ENCODE measurements at regions not wholly inside any gene's neighbourhood (a gene's known extent, or its start where the extent isn't known, plus 50 kb on each side); places are given as distances from the start of the nearest gene placed in this dataset.

DNA sequence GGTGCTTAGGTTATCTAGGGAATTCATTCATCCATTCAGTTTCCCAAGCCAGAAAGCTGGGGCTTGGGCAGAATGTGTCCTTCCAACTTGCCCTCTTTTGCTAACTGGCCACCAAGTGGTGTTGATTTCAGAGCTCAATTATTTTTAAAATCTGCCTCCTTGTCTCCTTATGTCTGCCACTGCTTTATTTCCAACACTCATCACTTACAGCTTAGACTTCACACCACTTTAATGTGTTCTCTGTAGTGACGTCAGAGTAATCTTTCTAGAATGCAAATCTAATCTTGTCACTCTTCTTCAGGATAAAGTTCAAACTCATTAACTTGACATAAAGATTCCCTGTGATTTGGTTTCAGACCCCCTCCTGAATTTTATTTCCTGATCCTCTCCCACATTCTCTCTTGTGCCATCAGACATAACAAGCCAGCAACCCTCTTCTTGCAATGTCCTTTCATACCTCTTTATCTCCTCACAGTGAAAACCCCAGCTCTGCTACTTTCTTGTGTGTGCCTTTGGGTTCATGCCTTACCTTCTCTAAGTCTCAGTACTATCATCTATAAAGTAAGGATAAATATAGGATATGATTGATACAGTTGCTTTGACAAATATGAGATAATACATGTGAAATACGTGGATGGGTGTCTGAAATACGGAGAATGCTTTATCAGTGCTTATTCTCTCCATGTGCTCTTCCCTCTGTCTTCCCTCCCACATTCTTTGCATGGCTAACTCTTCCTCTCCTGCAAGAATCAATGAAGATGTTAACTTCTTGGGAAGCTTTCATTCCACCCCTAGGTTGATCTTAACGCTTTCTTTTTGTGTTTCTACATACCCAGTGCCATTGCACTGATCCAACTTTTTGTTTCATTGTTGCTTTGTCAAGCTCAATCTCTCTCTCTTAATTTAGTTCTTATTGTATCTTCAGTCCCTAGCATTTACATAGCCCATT is 522.7 kb upstream of the FZD8 start:
- no peak for TF ChIP-seq MYC (IDR thresholded peaks at IDR 0.05; ENCODE audit: low read depth, low read length)
- TF ChIP-seq MAX (IDR thresholded peaks at IDR 0.05; ENCODE audit: low read depth, low read length), result no peak
- TF ChIP-seq CTCF (IDR thresholded peaks at IDR 0.05; ENCODE audit: low read depth, low read length), result no peak
- no peak for TF ChIP-seq POLR2A (IDR thresholded peaks at IDR 0.05; ENCODE audit: extremely low read depth, insufficient read length)
- DNase-seq (ENCODE audit: low read depth), result no peak
- no peak overlapping the region for H3K4me3 ChIP-seq (ENCODE audit: low read depth, low read length)

DNA sequence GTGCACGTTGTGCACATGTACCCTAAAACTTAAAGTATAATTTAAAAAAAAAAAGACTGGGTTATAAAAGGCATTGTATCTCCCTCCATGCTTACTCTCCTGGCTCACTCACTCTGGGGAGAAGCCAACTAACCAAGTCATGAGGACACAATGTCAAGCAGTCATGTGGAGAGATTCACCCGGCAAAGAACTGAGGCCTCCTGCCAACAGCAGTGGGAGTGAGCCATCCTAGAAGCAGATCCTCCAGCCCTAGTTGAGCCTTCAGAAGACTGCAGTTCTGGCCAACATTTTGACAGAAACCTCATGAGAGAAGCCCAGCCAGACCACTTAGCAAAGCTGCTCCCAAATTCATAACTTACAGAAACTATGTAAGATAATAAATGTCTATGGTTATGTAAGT is 521.7 kb upstream of the FZD8 start:
- TF ChIP-seq POLR2A (IDR thresholded peaks at IDR 0.05; ENCODE audit: extremely low read depth, insufficient read length), result no peak
- no peak for TF ChIP-seq MYC (IDR thresholded peaks at IDR 0.05; ENCODE audit: low read depth, low read length)
- TF ChIP-seq MAX (IDR thresholded peaks at IDR 0.05; ENCODE audit: low read depth, low read length), result no peak
- TF ChIP-seq CTCF (IDR thresholded peaks at IDR 0.05; ENCODE audit: low read depth, low read length), result no peak
- H3K4me3 ChIP-seq (ENCODE audit: low read depth, low read length), result no peak overlapping the region
- DNase-seq (ENCODE audit: low read depth), result no peak

DNA sequence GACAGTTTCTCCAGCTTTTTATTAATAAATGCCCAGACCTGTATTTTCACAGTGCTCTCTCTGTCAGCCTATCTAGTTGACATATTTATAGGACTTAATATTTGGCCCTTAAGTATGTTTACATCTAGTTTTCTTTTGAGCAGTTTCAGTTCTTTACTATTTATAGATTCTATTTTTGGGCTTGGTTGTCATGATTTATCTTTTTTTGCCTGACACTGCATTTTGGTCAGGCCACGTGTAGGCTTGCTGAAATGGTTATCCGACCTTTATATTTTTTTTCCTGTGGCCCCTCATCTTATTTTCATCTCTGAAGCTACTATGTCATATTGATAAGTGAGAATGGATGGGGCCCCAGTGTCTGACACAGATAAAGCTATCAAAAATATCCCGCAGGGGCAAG is 515.4 kb upstream of the FZD8 start:
- no peak for DNase-seq (ENCODE audit: low read depth)
- no peak overlapping the region for H3K4me3 ChIP-seq (ENCODE audit: low read depth, low read length)
- TF ChIP-seq POLR2A (IDR thresholded peaks at IDR 0.05; ENCODE audit: extremely low read depth, insufficient read length) (no peak), CTCF (IDR thresholded peaks at IDR 0.05; ENCODE audit: low read depth, low read length) (no peak), MYC (IDR thresholded peaks at IDR 0.05; ENCODE audit: low read depth, low read length) (no peak), MAX (IDR thresholded peaks at IDR 0.05; ENCODE audit: low read depth, low read length) (no peak)

GRCh38 chr10:36148207-36148606 is 506.1 kb upstream of the FZD8 start:
- TF ChIP-seq POLR2A (IDR thresholded peaks at IDR 0.05; ENCODE audit: extremely low read depth, insufficient read length) (no peak), CTCF (IDR thresholded peaks at IDR 0.05; ENCODE audit: low read depth, low read length) (no peak), MAX (IDR thresholded peaks at IDR 0.05; ENCODE audit: low read depth, low read length) (no peak), MYC (IDR thresholded peaks at IDR 0.05; ENCODE audit: low read depth, low read length) (no peak)
- H3K4me3 ChIP-seq (ENCODE audit: low read depth, low read length), result no peak overlapping the region
- DNase-seq (ENCODE audit: low read depth), result no peak

- H3K4me3 ChIP-seq (ENCODE audit: low read depth, low read length), result no peak overlapping the region
- TF ChIP-seq CTCF (IDR thresholded peaks at IDR 0.05; ENCODE audit: low read depth, low read length) (no peak), MYC (IDR thresholded peaks at IDR 0.05; ENCODE audit: low read depth, low read length) (no peak), POLR2A (IDR thresholded peaks at IDR 0.05; ENCODE audit: extremely low read depth, insufficient read length) (no peak), MAX (IDR thresholded peaks at IDR 0.05; ENCODE audit: low read depth, low read length) (no peak)
- no peak for DNase-seq (ENCODE audit: low read depth)
These were observed 505.4 kb upstream of the FZD8 start for GRCh38 chr10:36147529-36147928.
